ENCODE measurements at regions not wholly inside any gene's neighbourhood (a gene's known extent, or its start where the extent isn't known, plus 50 kb on each side); places are given as distances from the start of the nearest gene placed in this dataset.

GRCh38 chr1:95935719-95936118, 701.7 kb downstream of the RWDD3 start:
- DNase-seq = no peak

GRCh38 chr1:95941121-95941798, 707.2 kb downstream of the RWDD3 start:
- no peak for DNase-seq

- DNase-seq = no peak
These were observed 714.0 kb downstream of the RWDD3 start for GRCh38 chr1:95948023-95948422.

- DNase-seq = no peak
These were observed 717.5 kb downstream of the RWDD3 start for GRCh38 chr1:95951371-95952102.

GRCh38 chr1:95953015-95953414, 719.0 kb downstream of the RWDD3 start:
- DNase-seq = no peak

GRCh38 chr1:95954585-95954984, 720.6 kb downstream of the RWDD3 start:
- DNase-seq = no peak

GRCh38 chr1:95956215-95956614, 722.2 kb downstream of the RWDD3 start:
- no peak for DNase-seq

GRCh38 chr1:95957748-95958147, 723.7 kb downstream of the RWDD3 start:
- no peak for DNase-seq

GRCh38 chr1:95966866-95967265, 732.9 kb downstream of the RWDD3 start:
- DNase-seq = no peak

GRCh38 chr1:95974586-95974985, 740.6 kb downstream of the RWDD3 start:
- DNase-seq = no peak

GRCh38 chr1:95982711-95983110, 738.9 kb upstream of the PTBP2 start:
- no peak for DNase-seq

- DNase-seq = no peak
These were observed 737.8 kb upstream of the PTBP2 start for GRCh38 chr1:95983831-95984230.

GRCh38 chr1:95984798-95985374, 736.7 kb upstream of the PTBP2 start:
- no peak for DNase-seq

GRCh38 chr1:95990033-95990432, 731.6 kb upstream of the PTBP2 start:
- DNase-seq = no peak

GRCh38 chr1:95991787-95992520, 729.6 kb upstream of the PTBP2 start:
- no peak for DNase-seq

- DNase-seq = no peak
These were observed 726.9 kb upstream of the PTBP2 start for GRCh38 chr1:95994643-95995042.

GRCh38 chr1:96002201-96002600, 719.4 kb upstream of the PTBP2 start:
- DNase-seq = no peak

- DNase-seq = no peak
These were observed 718.3 kb upstream of the PTBP2 start for GRCh38 chr1:96002969-96003964.

- DNase-seq = no peak
These were observed 711.7 kb upstream of the PTBP2 start for GRCh38 chr1:96009831-96010434.

GRCh38 chr1:96011606-96012005, 710.0 kb upstream of the PTBP2 start:
- DNase-seq = no peak

- DNase-seq = no peak
These were observed 705.4 kb upstream of the PTBP2 start for GRCh38 chr1:96016219-96016618.

- DNase-seq = no peak
These were observed 701.2 kb upstream of the PTBP2 start for GRCh38 chr1:96020378-96020777.
